HUES48 (cell line): ENCODE measurements at regions not wholly inside any gene's neighbourhood (a gene's known extent, or its start where the extent isn't known, plus 50 kb on each side); places are given as distances from the start of the nearest gene placed in this dataset.

Source experiments
- H3K27ac ChIP-seq: one replicate; pipeline ENCODE4 v1.7.0; 2013; ENCODE audit warnings: low read depth, low read length, inconsistent platforms
- H3K27me3 ChIP-seq: 2 replicates; pipeline ENCODE4 v1.6.1; 2013; ENCODE audit warnings: mild to moderate bottlenecking, low read length; ENCODE audit not compliant: control insufficient read depth, insufficient read depth
- H3K36me3 ChIP-seq: 2 replicates; pipeline ENCODE4 v1.6.1; 2013; ENCODE audit warnings: low read length; ENCODE audit not compliant: control insufficient read depth, insufficient read depth
- H3K4me1 ChIP-seq: 2 replicates; pipeline ENCODE4 v1.6.1; 2013; ENCODE audit warnings: mild to moderate bottlenecking, low read length; ENCODE audit not compliant: control insufficient read depth, insufficient read depth
- H3K4me3 ChIP-seq: 2 replicates; pipeline ENCODE4 v1.5.1; 2013; ENCODE audit warnings: mild to moderate bottlenecking, low read depth, low read length
- H3K9ac ChIP-seq: 2 replicates; pipeline ENCODE4 v1.6.1; 2013; ENCODE audit warnings: mild to moderate bottlenecking, low read depth, low read length, moderate library complexity
- H3K9me3 ChIP-seq: 2 replicates; pipeline ENCODE4 v1.6.1; 2013; ENCODE audit warnings: low read length; ENCODE audit not compliant: control insufficient read depth, insufficient read depth

DNA sequence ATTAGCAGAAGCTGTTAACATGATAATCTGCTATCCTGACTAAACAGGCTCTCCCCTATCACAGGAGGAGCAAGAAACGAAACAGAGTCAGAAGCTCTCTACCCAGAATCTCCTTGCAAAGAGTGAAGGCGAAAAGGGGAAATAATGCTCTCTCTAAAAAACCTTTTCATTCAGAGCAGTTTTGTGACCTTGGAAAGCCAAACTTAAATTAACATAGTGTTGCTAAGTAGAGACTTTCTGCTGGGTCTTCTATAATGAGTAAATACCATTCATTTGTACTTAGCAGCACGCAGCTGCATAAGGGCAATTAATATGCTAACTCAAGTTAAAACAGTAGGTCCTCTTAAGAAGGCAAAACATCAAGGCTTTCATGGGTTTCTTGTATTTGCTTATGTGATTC, 101.7 kb upstream of the GPR139 start:
- peaks cover 24% of the 10 kb centered on the region for H3K4me1 ChIP-seq
- H3K9me3 ChIP-seq, result no peaks in the 10 kb centered on the region
- no peak overlapping the region for H3K9ac ChIP-seq
- H3K27ac ChIP-seq, result peak overlapping the region; percentile 88
- peak overlapping the region; percentile 3; the same call in 1 of the 2 replicates for H3K4me3 ChIP-seq
- H3K36me3 ChIP-seq, result no peaks in the 10 kb centered on the region
- H3K27me3 ChIP-seq, result 0 out of 2 replicates have a peak, but pooled peaks cover 4% of the 10 kb centered on the region

DNA sequence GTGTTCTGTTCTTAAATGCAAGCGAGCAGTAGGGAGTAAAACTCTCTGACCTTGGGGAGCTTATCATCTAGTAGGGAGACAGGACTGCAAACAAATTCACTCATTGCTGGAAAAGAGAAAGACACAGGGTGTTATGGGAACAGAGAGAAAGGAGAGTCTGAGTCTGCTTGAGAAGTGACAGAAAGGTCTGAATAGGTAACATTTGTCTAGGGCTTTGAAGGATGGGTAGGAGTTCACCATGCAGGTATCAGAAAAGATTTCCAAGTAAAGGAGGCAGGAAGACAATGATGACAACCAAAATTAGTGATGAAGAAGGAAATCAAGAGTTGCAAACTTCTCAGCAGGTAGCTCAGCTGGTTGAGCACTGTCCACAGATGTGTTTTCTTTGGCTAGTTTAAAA, 93.6 kb upstream of the GPR139 start:
- Histone ChIP-seq H3K36me3 (no peaks in the 10 kb centered on the region), H3K27me3 (no peaks in the 10 kb centered on the region), H3K27ac (peak overlapping the region; percentile 27), H3K9ac (no peak overlapping the region), H3K4me1 (peaks cover 11% of the 10 kb centered on the region; the same call in 1 of the 2 replicates), H3K4me3 (no peak overlapping the region), H3K9me3 (no peaks in the 10 kb centered on the region)

- Histone ChIP-seq H3K27me3 (no peaks in the 10 kb centered on the region), H3K27ac (peak overlapping the region; percentile 53), H3K4me1 (peaks cover 11% of the 10 kb centered on the region; the same call in 1 of the 2 replicates), H3K4me3 (no peak overlapping the region), H3K9ac (no peak overlapping the region), H3K9me3 (no peaks in the 10 kb centered on the region), H3K36me3 (no peaks in the 10 kb centered on the region)
Measured at GRCh38 chr16:20166531-20167235, 93.0 kb upstream of the GPR139 start.

- no peaks in the 10 kb centered on the region for H3K9me3 ChIP-seq
Measured at GRCh38 chr16:20153444-20153843, 79.8 kb upstream of the GPR139 start.

DNA sequence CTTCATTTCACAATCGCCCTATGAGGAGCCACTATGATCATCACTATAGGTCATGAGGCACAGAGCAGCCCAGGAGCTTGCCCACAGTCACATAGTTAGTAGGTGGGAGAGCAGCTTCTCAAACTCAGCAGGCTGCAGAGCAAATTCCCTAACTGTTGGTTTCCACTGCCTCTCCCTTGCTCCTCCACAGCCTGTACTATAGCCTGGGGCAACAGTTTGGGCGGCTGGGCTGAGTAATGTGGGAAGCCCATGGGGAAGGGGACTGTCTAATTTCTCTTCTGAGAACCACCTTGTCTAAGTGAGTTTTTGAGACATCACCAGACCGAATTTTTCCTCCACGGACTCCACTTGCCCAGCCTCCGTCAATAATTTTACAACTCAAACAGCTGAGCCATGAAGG, 73.4 kb upstream of the GPR139 start:
- H3K4me3 ChIP-seq, result no peak overlapping the region
- H3K27me3 ChIP-seq, result no peaks in the 10 kb centered on the region
- no peaks in the 10 kb centered on the region for H3K4me1 ChIP-seq
- no peaks in the 10 kb centered on the region for H3K9me3 ChIP-seq
- no peak overlapping the region for H3K27ac ChIP-seq
- no peaks in the 10 kb centered on the region for H3K36me3 ChIP-seq
- no peak overlapping the region for H3K9ac ChIP-seq

More at GRCh38 chr16:20153444-20153843, 79.8 kb upstream of the GPR139 start:
- H3K27ac ChIP-seq, result no peak overlapping the region
- H3K4me1 ChIP-seq, result no peaks in the 10 kb centered on the region
- no peak overlapping the region for H3K4me3 ChIP-seq
- H3K36me3 ChIP-seq, result no peaks in the 10 kb centered on the region
- no peak overlapping the region for H3K9ac ChIP-seq
- no peaks in the 10 kb centered on the region for H3K27me3 ChIP-seq

- Histone ChIP-seq H3K36me3 (no peaks in the 10 kb centered on the region), H3K9me3 (no peaks in the 10 kb centered on the region), H3K27me3 (no peaks in the 10 kb centered on the region), H3K9ac (no peak overlapping the region), H3K27ac (no peak overlapping the region), H3K4me1 (peaks cover 7% of the 10 kb centered on the region), H3K4me3 (no peak overlapping the region)
Measured at GRCh38 chr16:20141956-20142355, 68.3 kb upstream of the GPR139 start.

GRCh38 chr16:20137909-20138308, 64.2 kb upstream of the GPR139 start:
- H3K9me3 ChIP-seq, result no peaks in the 10 kb centered on the region
- H3K4me3 ChIP-seq, result no peak overlapping the region
- H3K9ac ChIP-seq, result no peak overlapping the region
- no peaks in the 10 kb centered on the region for H3K36me3 ChIP-seq
- no peaks in the 10 kb centered on the region for H3K27me3 ChIP-seq
- no peak overlapping the region for H3K27ac ChIP-seq
- H3K4me1 ChIP-seq, result peaks cover 7% of the 10 kb centered on the region

- H3K9ac ChIP-seq, result no peak overlapping the region
- H3K4me3 ChIP-seq, result no peak overlapping the region
- H3K27me3 ChIP-seq, result no peaks in the 10 kb centered on the region
- no peaks in the 10 kb centered on the region for H3K9me3 ChIP-seq
- H3K4me1 ChIP-seq, result peaks cover 7% of the 10 kb centered on the region
- no peak overlapping the region for H3K27ac ChIP-seq
- no peaks in the 10 kb centered on the region for H3K36me3 ChIP-seq
Measured at GRCh38 chr16:20137194-20137593, 63.5 kb upstream of the GPR139 start.

DNA sequence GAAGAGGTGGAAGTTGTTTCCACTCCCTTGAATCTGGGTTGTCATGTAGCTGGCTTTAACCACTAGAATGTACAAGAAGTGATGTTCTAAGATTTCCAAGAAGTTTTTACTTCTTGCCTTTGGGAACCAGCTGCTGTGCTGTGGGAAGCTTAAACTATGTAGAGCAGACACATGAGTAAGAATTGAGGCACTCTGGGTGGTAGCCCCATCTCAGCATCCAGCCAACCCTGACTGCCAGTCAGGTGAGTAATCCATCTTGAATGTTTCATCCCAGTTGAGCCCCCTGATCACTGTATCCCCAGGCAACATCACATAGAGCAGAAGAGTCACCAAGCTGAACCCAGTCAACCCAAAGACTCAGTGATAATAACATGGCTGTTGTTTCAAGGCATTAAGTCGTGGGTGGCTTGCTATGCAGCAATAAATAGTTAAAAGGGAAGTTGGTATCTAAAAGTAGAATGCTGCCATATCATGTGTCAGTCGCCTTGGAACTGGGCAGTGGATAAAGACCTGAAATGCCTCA, 62.8 kb upstream of the GPR139 start:
- no peak overlapping the region for H3K9ac ChIP-seq
- no peaks in the 10 kb centered on the region for H3K9me3 ChIP-seq
- H3K27ac ChIP-seq, result no peak overlapping the region
- no peak overlapping the region for H3K4me3 ChIP-seq
- no peaks in the 10 kb centered on the region for H3K27me3 ChIP-seq
- no peaks in the 10 kb centered on the region for H3K36me3 ChIP-seq
- H3K4me1 ChIP-seq, result peaks cover 7% of the 10 kb centered on the region

- no peaks in the 10 kb centered on the region for H3K9me3 ChIP-seq
- no peaks in the 10 kb centered on the region for H3K36me3 ChIP-seq
- H3K27me3 ChIP-seq, result no peaks in the 10 kb centered on the region
- H3K27ac ChIP-seq, result no peak overlapping the region
- H3K4me3 ChIP-seq, result no peak overlapping the region
- H3K4me1 ChIP-seq, result no peaks in the 10 kb centered on the region
- H3K9ac ChIP-seq, result no peak overlapping the region
Measured at GRCh38 chr16:20129375-20129774, 55.7 kb upstream of the GPR139 start.
